Lower leg skin (tissue), 3 donors: ENCODE measurements at regions not wholly inside any gene's neighbourhood (a gene's known extent, or its start where the extent isn't known, plus 50 kb on each side); places are given as distances from the start of the nearest gene placed in this dataset.

ENCODE experiments used
- CTCF ChIP-seq, 3 donors: fragments of 450-650 bp; IDR thresholded peaks; one replicate each; pipeline ENCODE4 v1.5.1; 2016; ENCODE audit warnings: antibody characterized with exemption in 3 of 3, mild to moderate bottlenecking in 3 of 3, moderate library complexity in 2 of 3
- POLR2A ChIP-seq, 2 donors: fragments of 450-650 bp; IDR thresholded peaks; one replicate each; pipeline ENCODE4 v1.6.1; 2016 to 2017; ENCODE audit warnings: antibody characterized with exemption in 2 of 2, mild to moderate bottlenecking in 1 of 2, moderate library complexity in 1 of 2

- no peak for TF ChIP-seq CTCF (IDR thresholded peaks at IDR 0.05)
- TF ChIP-seq POLR2A (IDR thresholded peaks at IDR 0.05): no peak
These were observed 269.5 kb upstream of the MSX2 start for GRCh38 chr5:174454890-174455289.
